ENCODE measurements at regions not wholly inside any gene's neighbourhood (a gene's known extent, or its start where the extent isn't known, plus 50 kb on each side); places are given as distances from the start of the nearest gene placed in this dataset.

GRCh38 chr2:238663586-238663985, 184.3 kb upstream of the TWIST2 start:
- Histone ChIP-seq H3K4me2 (ENCODE audit: unreplicated experiment) (no peak overlapping the region), H3K9me3 (ENCODE audit: low read depth) (peaks cover 6% of the 10 kb centered on the region), H3K4me3 (no peak overlapping the region), H2AFZ (no peak overlapping the region), H4K20me1 (ENCODE audit: insufficient read depth) (no peaks in the 10 kb centered on the region), H3K9ac (no peak overlapping the region), H3F3A (ENCODE audit: insufficient read depth) (peaks cover 20% of the 10 kb centered on the region; the same call in 1 of the 2 replicates), H3K27ac (no peak overlapping the region), H3K27me3 (replicated peaks; ENCODE audit: insufficient read depth) (no peaks in the 10 kb centered on the region), H3K79me2 (ENCODE audit: insufficient read depth) (no peaks in the 10 kb centered on the region), H3K36me3 (ENCODE audit: low read depth) (no peaks in the 10 kb centered on the region), H3K9me2 (ENCODE audit: insufficient read depth) (no peaks in the 10 kb centered on the region), H3K4me1 (ENCODE audit: insufficient read depth) (peaks cover 10% of the 10 kb centered on the region)
- TF ChIP-seq EZH2 (IDR thresholded peaks at IDR 0.05; ENCODE audit: insufficient read depth, poor library complexity, severe bottlenecking) (no peak), EZH2phosphoT487 (IDR thresholded peaks at IDR 0.05; ENCODE audit: insufficient read depth, low read depth) (no peak)
- DNase-seq = no peak
- WGBS, 2 experiments (ENCODE audit: low coverage in 1 of 2, low lambda C conversion rate in 2 of 2, missing lambda C conversion rate in 2 of 2) = 74 to 77% methylated on average over 9 of the region's 9 CpGs
- in situ Hi-C loops (cut with MboI) = no loop called here

- H3K4me2 ChIP-seq (ENCODE audit: unreplicated experiment) = no peak overlapping the region
- no peak overlapping the region for H3K9ac ChIP-seq
- WGBS, 2 experiments (ENCODE audit: low coverage in 1 of 2, low lambda C conversion rate in 2 of 2, missing lambda C conversion rate in 2 of 2) = 54 to 58% methylated on average over 3 of the region's 3 CpGs
- DNase-seq = no peak
- H3K36me3 ChIP-seq (ENCODE audit: low read depth) = no peaks in the 10 kb centered on the region
- peaks cover 10% of the 10 kb centered on the region for H3K4me1 ChIP-seq (ENCODE audit: insufficient read depth)
- no peaks in the 10 kb centered on the region for H3K9me2 ChIP-seq (ENCODE audit: insufficient read depth)
- H3F3A ChIP-seq (ENCODE audit: insufficient read depth) = peaks cover 20% of the 10 kb centered on the region; the same call in 1 of the 2 replicates
- no peaks in the 10 kb centered on the region for H3K27me3 ChIP-seq (replicated peaks; ENCODE audit: insufficient read depth)
- no peak overlapping the region for H3K27ac ChIP-seq
- no peak overlapping the region for H2AFZ ChIP-seq
- H3K9me3 ChIP-seq (ENCODE audit: low read depth) = peaks cover 6% of the 10 kb centered on the region
- H4K20me1 ChIP-seq (ENCODE audit: insufficient read depth) = no peaks in the 10 kb centered on the region
- no peak overlapping the region for H3K4me3 ChIP-seq
- no peaks in the 10 kb centered on the region for H3K79me2 ChIP-seq (ENCODE audit: insufficient read depth)
- TF ChIP-seq EZH2phosphoT487 (IDR thresholded peaks at IDR 0.05; ENCODE audit: insufficient read depth, low read depth) = no peak
- TF ChIP-seq EZH2 (IDR thresholded peaks at IDR 0.05; ENCODE audit: insufficient read depth, poor library complexity, severe bottlenecking) = no peak
- in situ Hi-C loops (cut with MboI) = no loop called here
These were observed 182.0 kb upstream of the TWIST2 start for GRCh38 chr2:238665919-238666318.

- WGBS, 2 experiments (ENCODE audit: low coverage in 1 of 2, low lambda C conversion rate in 2 of 2, missing lambda C conversion rate in 2 of 2) = 12 to 23% methylated on average over 1 of the region's 1 CpG
- Histone ChIP-seq H3F3A (ENCODE audit: insufficient read depth) (peaks cover 20% of the 10 kb centered on the region; the same call in 1 of the 2 replicates), H3K79me2 (ENCODE audit: insufficient read depth) (no peaks in the 10 kb centered on the region), H3K27me3 (replicated peaks; ENCODE audit: insufficient read depth) (no peaks in the 10 kb centered on the region), H3K27ac (peak overlapping the region; percentile 42), H3K36me3 (ENCODE audit: low read depth) (no peaks in the 10 kb centered on the region), H2AFZ (peak overlapping the region; percentile 13; the same call in 1 of the 2 replicates), H3K9me3 (ENCODE audit: low read depth) (peaks cover 2% of the 10 kb centered on the region), H3K4me2 (ENCODE audit: unreplicated experiment) (peak overlapping the region; percentile 35), H3K4me1 (ENCODE audit: insufficient read depth) (peaks cover 10% of the 10 kb centered on the region), H3K9ac (peak overlapping the region; percentile 10; the same call in 1 of the 2 replicates), H3K9me2 (ENCODE audit: insufficient read depth) (no peaks in the 10 kb centered on the region), H4K20me1 (ENCODE audit: insufficient read depth) (no peaks in the 10 kb centered on the region), H3K4me3 (no peak overlapping the region)
- DNase-seq = no peak
- TF ChIP-seq EZH2 (IDR thresholded peaks at IDR 0.05; ENCODE audit: insufficient read depth, poor library complexity, severe bottlenecking) (no peak), EZH2phosphoT487 (IDR thresholded peaks at IDR 0.05; ENCODE audit: insufficient read depth, low read depth) (no peak)
- in situ Hi-C loops (cut with MboI) = no loop called here
These were observed 181.3 kb upstream of the TWIST2 start for GRCh38 chr2:238666543-238666942.

GRCh38 chr2:238667008-238667407, 180.9 kb upstream of the TWIST2 start:
- H3K9ac ChIP-seq = peak overlapping the region; percentile 30; the same call in 1 of the 2 replicates
- peaks cover 20% of the 10 kb centered on the region; the same call in 1 of the 2 replicates for H3F3A ChIP-seq (ENCODE audit: insufficient read depth)
- H3K36me3 ChIP-seq (ENCODE audit: low read depth) = no peaks in the 10 kb centered on the region
- no peaks in the 10 kb centered on the region for H3K79me2 ChIP-seq (ENCODE audit: insufficient read depth)
- no peaks in the 10 kb centered on the region for H3K27me3 ChIP-seq (replicated peaks; ENCODE audit: insufficient read depth)
- TF ChIP-seq EZH2phosphoT487 (IDR thresholded peaks at IDR 0.05; ENCODE audit: insufficient read depth, low read depth) (no peak), EZH2 (IDR thresholded peaks at IDR 0.05; ENCODE audit: insufficient read depth, poor library complexity, severe bottlenecking) (no peak)
- no peaks in the 10 kb centered on the region for H3K9me3 ChIP-seq (ENCODE audit: low read depth)
- peak overlapping the region; percentile 58 for H3K27ac ChIP-seq
- no peaks in the 10 kb centered on the region for H4K20me1 ChIP-seq (ENCODE audit: insufficient read depth)
- peak overlapping the region; percentile 13; the same call in 1 of the 2 replicates for H2AFZ ChIP-seq
- peaks cover 10% of the 10 kb centered on the region for H3K4me1 ChIP-seq (ENCODE audit: insufficient read depth)
- H3K4me3 ChIP-seq = no peak overlapping the region
- 13 to 14% methylated on average over 6 of the region's 6 CpGs for WGBS, 2 experiments (ENCODE audit: low coverage in 1 of 2, low lambda C conversion rate in 2 of 2, missing lambda C conversion rate in 2 of 2)
- peak overlapping the region; percentile 35 for H3K4me2 ChIP-seq (ENCODE audit: unreplicated experiment)
- peak; percentile 83 for DNase-seq
- no peaks in the 10 kb centered on the region for H3K9me2 ChIP-seq (ENCODE audit: insufficient read depth)
- in situ Hi-C loops (cut with MboI) = no loop called here

Measured in GM23248 (cell line).